Nucleus accumbens (tissue), 56 donors: ENCODE measurements at regions not wholly inside any gene's neighbourhood (a gene's known extent, or its start where the extent isn't known, plus 50 kb on each side); places are given as distances from the start of the nearest gene placed in this dataset.

Source experiments
- DNase-seq, 56 donors: peaks; one replicate each; lab custom pipeline; 2025; lab: John Stamatoyannopoulos, UW

DNA sequence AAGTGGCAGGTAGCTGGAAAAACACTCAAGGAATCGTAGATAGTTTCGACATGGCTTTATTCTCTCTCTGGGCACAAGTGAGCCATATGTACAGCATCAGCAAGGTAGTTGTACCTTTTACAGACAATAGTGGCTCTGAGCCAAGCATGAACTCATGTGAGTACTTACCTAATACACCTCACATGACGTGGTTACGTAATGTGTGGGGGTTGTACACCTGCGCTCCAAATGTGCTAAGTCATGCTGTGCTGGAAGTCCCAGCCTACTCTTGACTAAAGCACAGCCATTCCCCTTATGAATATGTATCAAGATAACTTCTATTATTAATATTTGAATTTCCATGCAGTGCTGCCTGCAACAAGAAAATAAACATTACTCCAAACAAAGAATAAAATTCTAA, 78.8 kb upstream of the HMGN3 start:
- DNase-seq = peak in 11 of 56 donors; percentile 17 to 54 (median 29)

DNA sequence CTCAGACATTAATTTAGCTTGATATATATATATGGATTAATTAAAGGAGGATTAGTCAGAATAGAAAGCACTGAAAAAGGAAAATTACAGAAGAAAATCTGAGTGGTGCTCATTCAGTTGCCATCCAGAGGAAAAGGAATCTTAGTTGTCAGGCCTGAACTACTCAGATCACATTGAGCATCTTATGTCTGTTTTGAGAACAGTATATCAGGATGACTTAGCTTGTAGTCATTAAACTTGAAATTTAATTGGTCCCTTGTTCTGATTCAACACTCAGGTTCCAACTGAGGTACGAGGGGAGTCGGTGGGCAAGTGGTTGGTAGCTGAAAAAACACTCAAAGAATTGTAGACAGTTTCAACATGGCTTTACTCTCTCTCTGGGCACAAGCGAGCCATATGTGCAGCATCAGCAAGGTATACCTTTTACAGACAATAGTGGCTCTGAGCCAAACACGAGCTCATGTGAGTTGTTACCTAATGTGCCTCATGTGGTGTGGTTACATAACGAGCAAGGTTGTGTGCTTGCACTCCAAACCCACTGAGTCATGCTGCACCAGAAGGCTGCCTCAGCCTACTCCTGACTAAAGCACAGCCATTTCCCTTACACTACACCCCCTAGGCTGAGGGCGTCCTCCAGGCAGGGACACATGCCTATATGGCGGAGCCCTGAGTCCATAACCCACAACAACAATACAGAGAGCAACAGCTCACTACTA, 73.0 kb upstream of the HMGN3 start:
- peak in 2 of 56 donors; percentile 1 to 30 for DNase-seq

DNA sequence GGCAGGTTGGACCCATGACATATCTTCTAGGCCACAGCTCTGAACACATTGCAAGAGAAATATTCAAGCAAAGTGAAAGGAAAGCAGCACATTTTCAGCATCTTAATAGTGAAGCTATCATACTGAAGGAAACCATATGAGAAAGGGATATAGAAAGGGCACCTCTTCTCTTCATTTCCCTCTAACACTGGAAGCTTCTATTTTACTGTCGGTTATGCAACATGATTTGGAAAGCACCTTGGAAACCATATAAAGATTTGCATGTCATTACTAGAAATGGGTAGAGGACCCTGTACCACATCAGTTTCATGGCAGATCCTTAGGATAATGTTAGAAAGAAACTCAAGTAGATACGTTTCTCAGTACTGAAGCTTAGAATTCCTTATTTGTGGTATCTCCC, 70.5 kb upstream of the HMGN3 start:
- DNase-seq = no peak

DNA sequence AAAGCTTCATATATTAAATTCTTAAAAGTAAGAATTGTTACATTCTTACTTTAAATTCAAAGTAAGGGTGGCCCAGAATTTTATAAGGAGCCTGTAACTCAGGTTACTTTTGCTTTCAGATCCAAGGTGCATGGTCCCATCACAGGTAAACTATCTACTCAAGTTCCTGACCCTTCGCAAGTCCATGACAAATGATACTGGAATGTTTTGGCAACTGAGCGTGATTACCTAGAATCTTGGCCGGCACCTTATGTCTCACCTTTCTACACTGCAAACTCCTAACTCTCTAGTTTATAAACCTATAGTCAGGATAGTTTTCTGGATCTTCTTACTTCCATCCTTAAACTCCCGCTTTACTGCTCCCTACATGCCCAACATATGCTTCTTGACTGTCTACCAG, 67.9 kb upstream of the HMGN3 start:
- DNase-seq = no peak

DNA sequence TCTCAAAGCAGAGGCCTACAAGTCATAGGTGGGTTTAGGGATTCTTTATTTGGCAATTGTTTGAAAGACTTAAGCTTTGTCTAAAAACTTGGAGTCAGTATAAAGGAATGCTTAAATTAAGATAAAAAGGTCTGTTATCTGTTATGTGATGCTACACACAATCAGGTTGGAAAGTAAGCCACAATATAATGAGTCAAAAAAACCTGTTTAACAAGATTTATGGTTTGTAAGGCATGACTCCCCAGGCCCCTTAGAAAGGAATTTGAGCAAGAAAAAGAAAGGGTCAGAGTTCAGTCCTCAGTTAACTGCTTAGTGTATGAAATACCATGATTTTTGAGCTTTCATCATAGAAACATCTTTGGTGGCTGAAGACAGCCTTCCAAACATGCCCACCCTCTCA, 66.8 kb upstream of the HMGN3 start:
- no peak for DNase-seq

DNA sequence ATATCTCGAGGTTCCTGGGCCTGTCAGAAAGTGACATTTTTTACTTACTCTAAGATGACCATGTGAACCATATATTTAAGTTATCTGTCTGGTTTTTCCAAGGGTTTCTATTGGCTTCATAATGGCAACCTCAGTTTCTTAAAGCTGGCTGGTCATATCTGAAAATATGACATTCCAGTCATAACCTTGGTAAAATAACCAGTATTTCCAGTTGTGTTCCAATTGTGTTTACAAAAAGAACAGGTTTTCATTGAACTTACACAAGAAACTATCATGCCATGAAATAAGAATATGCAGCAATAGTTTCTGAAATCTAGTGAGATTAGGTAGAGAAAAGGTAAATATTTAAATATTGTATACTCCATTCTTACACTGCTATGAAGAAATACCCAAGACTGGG, 61.7 kb upstream of the HMGN3 start:
- DNase-seq = no peak
